K562 (cell line): ENCODE measurements at regions not wholly inside any gene's neighbourhood (a gene's known extent, or its start where the extent isn't known, plus 50 kb on each side); places are given as distances from the start of the nearest gene placed in this dataset.

Experiments used
- ARNT ChIP-seq, 2 experiments: fragments of 450-650 bp; IDR thresholded peaks; 2 replicates each; pipeline ENCODE4 v1.6.1; 2016; ENCODE audit warnings: mild to moderate bottlenecking in 1 of 2
- ATF7 ChIP-seq: fragments of 450-650 bp; IDR thresholded peaks from 2 replicates; pipeline ENCODE4 v1.7.1; 2014; ENCODE audit warnings: mild to moderate bottlenecking, moderate library complexity
- BHLHE40 ChIP-seq: IDR thresholded peaks from 2 replicates; pipeline ENCODE4 v1.6.1; 2011; ENCODE audit warnings: low read length, improper control_type of control experiment
- ESRRA ChIP-seq: fragments of 450-650 bp; IDR thresholded peaks from 2 replicates; pipeline ENCODE4 v1.6.1; 2014; ENCODE audit warnings: low read depth, mild to moderate bottlenecking, moderate library complexity, borderline replicate concordance
- KDM4B ChIP-seq, 2 experiments: fragments of 450-650 bp in 1 of 2; sonication (generic) in 1 of 2; IDR thresholded peaks; 2 replicates each; pipeline ENCODE4 v1.6.1; 2016 to 2017; ENCODE audit warnings: borderline replicate concordance in 2 of 2, antibody characterized with exemption in 1 of 2, low read depth in 1 of 2, mild to moderate bottlenecking in 1 of 2
- LEF1 ChIP-seq: fragments of 450-650 bp; IDR thresholded peaks from 2 replicates; pipeline ENCODE4 v1.6.1; 2016; ENCODE audit warnings: mild to moderate bottlenecking
- MED1 ChIP-seq: sonication (generic); formaldehyde crosslinking; IDR thresholded peaks from 2 replicates; pipeline ENCODE4 v1.8.1; 2023; ENCODE audit warnings: missing genetic modification reagents, borderline replicate concordance
- NELFE ChIP-seq: IDR thresholded peaks from 2 replicates; pipeline ENCODE4 v1.6.1; 2011; ENCODE audit warnings: mild to moderate bottlenecking; ENCODE audit not compliant: insufficient read depth, insufficient read length
- PRPF4 ChIP-seq: fragments of 200-400 bp; formaldehyde crosslinking; IDR thresholded peaks from one replicate; pipeline ENCODE4 v1.6.1; 2017; ENCODE audit warnings: low read length, low read depth, mild to moderate bottlenecking; ENCODE audit not compliant: insufficient read depth, poor library complexity, severe bottlenecking
- SMARCA4 ChIP-seq: fragments of 450-650 bp; IDR thresholded peaks from 2 replicates; pipeline ENCODE4 v1.6.1; 2016
- TAF15 ChIP-seq: fragments of 200-400 bp; formaldehyde crosslinking; IDR thresholded peaks from 2 replicates; pipeline ENCODE4 v1.6.1; 2017; ENCODE audit warnings: mild to moderate bottlenecking, low read depth, low read length, moderate library complexity
- ZBTB8A ChIP-seq: fragments of 450-650 bp; IDR thresholded peaks from 2 replicates; pipeline ENCODE4 v1.6.1; 2018; ENCODE audit warnings: mild to moderate bottlenecking, moderate library complexity; ENCODE audit not compliant: partially characterized antibody
- ZFPM2 ChIP-seq: fragments of 250-450 bp; sonication (Bioruptor Pico); IDR thresholded peaks from 2 replicates; pipeline ENCODE4 v1.5.1; 2022; ENCODE audit warnings: mild to moderate bottlenecking
- ZFX ChIP-seq: sonication (generic); formaldehyde crosslinking; IDR thresholded peaks from 2 replicates; pipeline ENCODE4 v1.8.0; 2022; ENCODE audit warnings: mild to moderate bottlenecking, missing genetic modification reagents, moderate library complexity
- ZKSCAN8 ChIP-seq: fragments of 200-800 bp; sonication (Bioruptor generic); IDR thresholded peaks from 2 replicates; pipeline ENCODE4 v1.6.1; 2016; ENCODE audit warnings: missing genetic modification characterization, missing compliant biosample characterization
- TF ChIP-seq, protein P1 (sequence below): IDR thresholded peaks from 2 replicates; pipeline ENCODE4 v1.6.1; 2012; ENCODE audit warnings: low read depth, low read length, improper control_type of control experiment, borderline replicate concordance
- TF ChIP-seq, protein P2 (sequence below): fragments of 250-450 bp; sonication (Bioruptor Pico); IDR thresholded peaks from 2 replicates; pipeline ENCODE4 v1.9.0; 2021; ENCODE audit warnings: mild to moderate bottlenecking, inconsistent platforms
- TF ChIP-seq, protein P3 (sequence below): fragments of 200-800 bp; sonication (Bioruptor generic); IDR thresholded peaks from 2 replicates; pipeline ENCODE4 v1.6.1; 2017; ENCODE audit warnings: missing genetic modification characterization, missing compliant biosample characterization
- TF ChIP-seq, protein P4 (sequence below): sonication (generic); formaldehyde crosslinking; IDR thresholded peaks from 2 replicates; pipeline ENCODE4 v1.8.1; 2022; ENCODE audit warnings: missing genetic modification reagents
- TF ChIP-seq, protein P5 (sequence below), 2 experiments: fragments of 450-650 bp in 1 of 2; sonication (generic) in 1 of 2; formaldehyde crosslinking in 1 of 2; IDR thresholded peaks in 1 of 2; conservative IDR thresholded peaks in 1 of 2; 2 replicates each; pipeline versions ENCODE4 v1.6.1 to v1.8.1; 2016 to 2023; ENCODE audit warnings: mild to moderate bottlenecking in 2 of 2, moderate library complexity in 2 of 2, inconsistent platforms in 1 of 2, missing genetic modification reagents in 1 of 2

DNA sequence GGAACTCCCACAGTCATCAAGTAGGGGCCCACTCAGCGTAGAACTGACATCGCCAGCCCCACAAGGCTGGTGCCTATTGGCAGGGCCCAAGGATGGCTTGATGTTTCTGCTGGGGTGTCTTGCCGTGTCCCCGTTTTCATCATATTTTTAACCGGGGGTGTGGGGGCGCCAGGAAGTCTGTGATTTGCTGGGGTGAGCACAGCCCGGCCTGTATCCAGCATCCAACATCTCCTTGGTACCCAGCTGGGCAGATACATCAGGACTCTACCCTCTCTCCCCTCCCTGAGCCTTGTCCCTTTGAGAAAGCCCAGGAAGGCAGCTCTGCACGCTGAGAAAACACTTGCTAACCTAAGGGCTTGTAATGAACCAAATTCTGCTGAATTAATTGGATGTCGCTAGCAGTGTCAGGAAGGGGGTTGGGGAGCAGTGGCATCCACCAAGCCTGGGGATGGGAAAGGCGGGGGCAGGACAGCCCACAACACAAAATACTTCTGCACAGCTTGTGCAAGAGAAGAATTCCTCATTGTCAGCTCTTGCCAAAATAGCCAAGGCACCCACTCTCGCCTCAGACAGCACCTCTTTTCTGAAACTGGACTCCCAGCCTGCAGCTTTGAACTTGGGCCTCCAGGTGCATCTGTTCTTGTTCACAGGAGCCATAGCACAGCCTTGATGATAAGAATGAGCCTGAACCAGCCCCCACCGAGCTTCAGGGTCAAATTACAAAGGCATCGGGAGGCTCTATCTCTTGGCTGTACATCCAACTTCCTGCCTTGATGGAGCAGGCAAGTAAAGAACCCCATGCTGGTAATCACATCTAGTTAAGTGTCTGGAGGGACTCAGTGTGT lies 63.7 kb upstream of the LYRM9 start (continued):
- TF ChIP-seq, protein P1, sequence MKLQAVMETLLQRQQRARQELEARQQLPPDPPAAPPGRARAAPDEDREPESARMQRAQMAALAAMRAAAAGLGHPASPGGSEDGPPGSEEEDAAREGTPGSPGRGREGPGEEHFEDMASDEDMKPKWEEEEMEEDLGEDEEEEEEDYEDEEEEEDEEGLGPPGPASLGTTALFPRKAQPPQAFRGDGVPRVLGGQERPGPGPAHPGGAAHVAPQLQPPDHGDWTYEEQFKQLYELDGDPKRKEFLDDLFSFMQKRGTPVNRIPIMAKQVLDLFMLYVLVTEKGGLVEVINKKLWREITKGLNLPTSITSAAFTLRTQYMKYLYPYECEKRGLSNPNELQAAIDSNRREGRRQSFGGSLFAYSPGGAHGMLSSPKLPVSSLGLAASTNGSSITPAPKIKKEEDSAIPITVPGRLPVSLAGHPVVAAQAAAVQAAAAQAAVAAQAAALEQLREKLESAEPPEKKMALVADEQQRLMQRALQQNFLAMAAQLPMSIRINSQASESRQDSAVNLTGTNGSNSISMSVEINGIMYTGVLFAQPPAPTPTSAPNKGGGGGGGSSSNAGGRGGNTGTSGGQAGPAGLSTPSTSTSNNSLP = no peak
- TF ChIP-seq ESRRA (peak; percentile 88), NELFE (no peak), KDM4B (IDR thresholded peaks at IDR 0.05; ENCODE audit: borderline replicate concordance in 2 of 2, low read depth in 1 of 2) (no peak), ZKSCAN8 (CRISPR knock-in tag) (no peak), MED1 (CRISPR knock-in tag) (no peak), SMARCA4 (peak; percentile 60; the same call in 1 of the 2 replicates), BHLHE40 (no peak), TAF15 (no peak), ARNT (IDR thresholded peaks at IDR 0.05) (0 out of 4 replicates have a peak, but pooled peaks of 1 of the 2 experiments have one; percentile 55), ZFPM2 (CRISPR knock-in tag) (no peak), ATF7 (0 out of 2 replicates have a peak, but pooled peaks have one; percentile 24), PRPF4 (no peak), LEF1 (peak; percentile 84), ZFX (CRISPR knock-in tag) (no peak), ZBTB8A (no peak)
- TF ChIP-seq, protein P2, sequence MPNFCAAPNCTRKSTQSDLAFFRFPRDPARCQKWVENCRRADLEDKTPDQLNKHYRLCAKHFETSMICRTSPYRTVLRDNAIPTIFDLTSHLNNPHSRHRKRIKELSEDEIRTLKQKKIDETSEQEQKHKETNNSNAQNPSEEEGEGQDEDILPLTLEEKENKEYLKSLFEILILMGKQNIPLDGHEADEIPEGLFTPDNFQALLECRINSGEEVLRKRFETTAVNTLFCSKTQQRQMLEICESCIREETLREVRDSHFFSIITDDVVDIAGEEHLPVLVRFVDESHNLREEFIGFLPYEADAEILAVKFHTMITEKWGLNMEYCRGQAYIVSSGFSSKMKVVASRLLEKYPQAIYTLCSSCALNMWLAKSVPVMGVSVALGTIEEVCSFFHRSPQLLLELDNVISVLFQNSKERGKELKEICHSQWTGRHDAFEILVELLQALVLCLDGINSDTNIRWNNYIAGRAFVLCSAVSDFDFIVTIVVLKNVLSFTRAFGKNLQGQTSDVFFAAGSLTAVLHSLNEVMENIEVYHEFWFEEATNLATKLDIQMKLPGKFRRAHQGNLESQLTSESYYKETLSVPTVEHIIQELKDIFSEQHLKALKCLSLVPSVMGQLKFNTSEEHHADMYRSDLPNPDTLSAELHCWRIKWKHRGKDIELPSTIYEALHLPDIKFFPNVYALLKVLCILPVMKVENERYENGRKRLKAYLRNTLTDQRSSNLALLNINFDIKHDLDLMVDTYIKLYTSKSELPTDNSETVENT = no peak
- TF ChIP-seq, protein P3, sequence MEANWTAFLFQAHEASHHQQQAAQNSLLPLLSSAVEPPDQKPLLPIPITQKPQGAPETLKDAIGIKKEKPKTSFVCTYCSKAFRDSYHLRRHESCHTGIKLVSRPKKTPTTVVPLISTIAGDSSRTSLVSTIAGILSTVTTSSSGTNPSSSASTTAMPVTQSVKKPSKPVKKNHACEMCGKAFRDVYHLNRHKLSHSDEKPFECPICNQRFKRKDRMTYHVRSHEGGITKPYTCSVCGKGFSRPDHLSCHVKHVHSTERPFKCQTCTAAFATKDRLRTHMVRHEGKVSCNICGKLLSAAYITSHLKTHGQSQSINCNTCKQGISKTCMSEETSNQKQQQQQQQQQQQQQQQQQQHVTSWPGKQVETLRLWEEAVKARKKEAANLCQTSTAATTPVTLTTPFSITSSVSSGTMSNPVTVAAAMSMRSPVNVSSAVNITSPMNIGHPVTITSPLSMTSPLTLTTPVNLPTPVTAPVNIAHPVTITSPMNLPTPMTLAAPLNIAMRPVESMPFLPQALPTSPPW (CRISPR knock-in tag) = peak; percentile 31; the same call in 1 of the 2 replicates
- TF ChIP-seq, protein P4, sequence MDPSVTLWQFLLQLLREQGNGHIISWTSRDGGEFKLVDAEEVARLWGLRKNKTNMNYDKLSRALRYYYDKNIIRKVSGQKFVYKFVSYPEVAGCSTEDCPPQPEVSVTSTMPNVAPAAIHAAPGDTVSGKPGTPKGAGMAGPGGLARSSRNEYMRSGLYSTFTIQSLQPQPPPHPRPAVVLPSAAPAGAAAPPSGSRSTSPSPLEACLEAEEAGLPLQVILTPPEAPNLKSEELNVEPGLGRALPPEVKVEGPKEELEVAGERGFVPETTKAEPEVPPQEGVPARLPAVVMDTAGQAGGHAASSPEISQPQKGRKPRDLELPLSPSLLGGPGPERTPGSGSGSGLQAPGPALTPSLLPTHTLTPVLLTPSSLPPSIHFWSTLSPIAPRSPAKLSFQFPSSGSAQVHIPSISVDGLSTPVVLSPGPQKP (CRISPR knock-in tag) = no peak
- TF ChIP-seq, protein P5, sequence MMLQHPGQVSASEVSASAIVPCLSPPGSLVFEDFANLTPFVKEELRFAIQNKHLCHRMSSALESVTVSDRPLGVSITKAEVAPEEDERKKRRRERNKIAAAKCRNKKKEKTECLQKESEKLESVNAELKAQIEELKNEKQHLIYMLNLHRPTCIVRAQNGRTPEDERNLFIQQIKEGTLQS (IDR thresholded peaks at IDR 0.05) = no peak
- TF ChIP-seq, protein P5 (CRISPR knock-in tag; conservative IDR thresholded peaks at IDR 0.05) = no peak
